ENCODE measurements at regions not wholly inside any gene's neighbourhood (a gene's known extent, or its start where the extent isn't known, plus 50 kb on each side); places are given as distances from the start of the nearest gene placed in this dataset.
"Not testable (repeated sequence)": the region's sequence is repeated elsewhere in the genome, so short reads cannot be mapped to it uniquely, and the experiment has no call there.

- DNase-seq, result no peak
Measured at GRCh38 chr5:13470975-13471374, 473.5 kb downstream of the DNAH5 start.

- no peak for DNase-seq
Measured at GRCh38 chr5:13470263-13470662, 474.2 kb downstream of the DNAH5 start.

GRCh38 chr5:13464532-13465193 is 479.8 kb downstream of the DNAH5 start:
- no peak for DNase-seq

DNA sequence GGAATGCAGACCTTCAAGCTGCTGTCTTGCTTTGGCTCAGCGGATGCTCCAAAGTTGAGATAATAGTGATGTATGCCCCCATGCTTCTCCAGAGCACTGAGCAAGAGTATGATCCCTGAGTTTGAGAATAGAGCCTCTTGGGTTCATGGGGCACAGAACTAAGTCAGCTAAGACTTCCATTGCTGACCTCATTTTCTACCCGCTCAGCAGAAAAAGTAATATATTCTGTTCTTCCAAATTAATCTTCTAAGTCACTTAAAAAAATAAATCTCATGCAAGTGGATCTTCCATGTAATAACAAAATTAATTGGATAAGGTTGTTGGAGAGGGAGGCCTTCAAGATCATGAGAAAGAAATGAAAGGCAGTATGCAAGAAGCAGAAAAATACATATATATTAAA is 483.9 kb downstream of the DNAH5 start:
- no peak for DNase-seq

GRCh38 chr5:13454050-13454449 is 490.4 kb downstream of the DNAH5 start:
- DNase-seq, result no peak

- no peak for DNase-seq
Measured at GRCh38 chr5:13448843-13449242, 495.6 kb downstream of the DNAH5 start.

DNA sequence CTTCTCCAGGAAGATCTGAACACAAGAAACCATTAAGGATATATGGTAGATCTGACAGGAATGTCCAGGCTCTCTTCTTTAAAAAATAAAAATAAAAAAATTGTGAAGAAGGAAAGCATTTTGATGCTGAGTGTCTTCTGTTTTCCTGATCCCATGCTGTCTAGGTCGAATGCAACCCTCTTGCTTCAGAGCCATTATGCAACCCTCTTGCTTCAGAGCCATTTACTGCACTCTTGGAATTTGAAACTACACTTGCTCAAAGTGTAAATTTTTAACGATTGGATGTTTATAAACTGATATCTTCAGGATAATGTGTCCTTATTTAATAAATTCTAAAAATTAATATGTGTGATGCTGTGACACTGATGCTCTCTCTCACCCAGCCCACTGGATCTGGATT is 505.1 kb downstream of the DNAH5 start:
- no peak for DNase-seq

- DNase-seq, result no peak
Measured at GRCh38 chr5:13427827-13428557, 516.5 kb downstream of the DNAH5 start.

- no peak for DNase-seq
Measured at GRCh38 chr5:13412040-13412595, 532.4 kb downstream of the DNAH5 start.

DNA sequence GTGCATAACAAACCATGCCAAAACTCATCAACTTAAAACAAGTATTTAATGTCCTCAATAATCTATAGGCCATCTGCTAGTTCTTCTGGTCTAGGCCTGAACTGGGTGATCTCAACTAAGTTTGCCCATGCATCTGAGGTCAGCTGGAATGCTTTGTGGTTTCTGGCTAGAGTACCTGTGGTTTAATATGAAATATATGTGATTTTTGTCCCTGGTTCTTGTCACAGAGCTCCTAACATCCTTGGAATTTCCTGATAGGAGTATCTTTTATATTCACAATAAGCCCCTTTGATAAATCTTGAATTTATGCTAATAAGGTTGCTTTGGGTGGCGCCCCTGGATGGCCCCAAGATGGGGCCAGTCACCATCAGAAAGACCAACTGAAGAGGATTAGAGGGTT is 535.9 kb downstream of the DNAH5 start:
- DNase-seq, result no peak

DNA sequence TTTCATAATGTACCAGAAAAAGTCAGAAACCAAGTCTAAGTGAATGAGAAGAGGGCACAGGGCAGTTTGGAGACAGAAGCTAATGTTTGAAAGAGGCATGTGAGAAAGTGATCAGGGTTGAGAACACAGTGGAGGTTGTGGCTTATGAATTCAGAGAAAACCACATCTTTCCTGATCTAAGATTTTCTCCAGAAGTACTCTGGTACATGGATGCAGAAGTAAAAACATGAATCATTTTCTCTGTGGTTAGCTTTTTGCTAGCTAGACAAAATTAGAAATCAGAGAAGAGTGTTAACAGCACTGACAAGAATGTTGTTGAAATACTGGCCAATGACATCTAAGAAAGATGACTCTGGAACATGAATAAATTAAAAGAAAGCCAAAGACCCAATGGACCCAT is 541.1 kb downstream of the DNAH5 start:
- no peak for DNase-seq

DNA sequence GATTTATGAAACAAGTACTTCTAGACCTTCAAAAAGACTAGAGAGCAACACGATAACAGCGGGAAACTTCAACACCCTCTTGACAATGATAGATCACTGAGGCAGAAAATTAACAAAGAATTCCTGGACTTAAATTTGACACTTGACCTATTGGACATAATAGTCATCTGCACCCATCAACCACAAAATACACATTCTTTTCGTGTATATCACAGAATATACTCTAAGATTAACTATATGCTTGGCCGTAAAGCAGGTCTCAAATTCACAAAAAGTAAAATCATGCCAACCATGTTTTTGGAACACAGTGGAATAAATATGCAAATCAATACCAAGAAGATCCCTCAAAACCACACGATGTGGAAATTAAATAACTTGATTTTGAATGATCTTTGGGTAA is 559.4 kb downstream of the DNAH5 start:
- DNase-seq, result no peak

DNA sequence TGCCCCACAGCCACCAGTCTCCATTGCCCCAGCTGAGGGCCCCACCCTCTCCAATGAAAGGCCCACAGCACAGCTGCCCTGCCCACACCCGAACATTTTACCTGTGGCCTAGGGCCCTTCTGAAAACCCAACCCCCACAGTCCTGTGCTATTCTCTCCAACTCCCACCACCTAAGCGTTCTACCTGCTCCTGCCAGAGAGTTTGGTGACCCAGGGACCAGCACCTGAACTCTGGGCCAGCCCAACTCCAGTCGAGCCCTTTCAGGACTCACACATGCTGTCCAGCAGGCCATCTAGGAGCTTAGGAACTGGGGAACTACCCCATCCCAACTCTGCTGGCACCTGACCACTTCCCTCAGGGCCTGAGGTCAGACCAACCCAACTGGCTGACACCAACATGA is 562.3 kb downstream of the DNAH5 start:
- DNase-seq, result no peak

DNA sequence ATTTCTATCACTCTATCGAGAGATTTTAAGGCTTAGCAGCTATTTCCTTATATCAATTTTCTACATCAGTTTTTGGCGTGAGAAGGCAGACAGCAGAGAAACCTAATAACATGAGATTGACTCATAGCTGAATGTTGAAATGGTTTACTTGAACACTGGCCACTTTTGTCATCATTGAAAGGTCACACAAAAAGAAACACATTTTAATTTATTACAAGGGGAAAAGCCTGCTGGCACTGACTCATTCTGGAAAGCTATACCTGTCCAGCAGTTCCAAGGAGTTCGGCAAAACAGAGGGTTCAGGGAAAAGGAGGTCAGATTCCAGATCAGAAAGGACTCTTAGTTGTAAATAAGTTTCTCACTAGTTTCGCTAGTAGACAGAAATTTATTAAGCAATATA is 566.4 kb downstream of the DNAH5 start:
- DNase-seq, result no peak

- DNase-seq, result peak; percentile 6
Measured at GRCh38 chr5:13359344-13359743, 585.1 kb downstream of the DNAH5 start.

GRCh38 chr5:13358342-13358741 is 586.1 kb downstream of the DNAH5 start:
- DNase-seq, result no peak

DNA sequence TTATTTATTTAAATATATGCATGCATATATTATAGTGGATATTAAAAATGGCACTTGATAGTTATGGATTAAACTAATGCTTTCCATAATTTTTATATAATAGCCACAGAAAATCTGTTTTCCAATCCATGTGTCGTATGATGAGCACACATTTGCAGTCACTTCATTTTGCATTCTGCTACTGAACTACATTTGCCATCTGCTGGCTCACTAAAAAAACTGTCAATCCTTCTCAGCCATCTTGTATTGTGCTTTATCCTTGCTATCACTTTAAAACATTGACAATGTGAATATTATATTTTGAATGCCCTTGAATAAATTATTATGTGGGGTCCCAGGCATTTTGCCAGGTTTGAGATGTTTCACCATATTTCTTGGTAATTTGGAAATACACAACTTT is 586.6 kb downstream of the DNAH5 start:
- no peak for DNase-seq

DNA sequence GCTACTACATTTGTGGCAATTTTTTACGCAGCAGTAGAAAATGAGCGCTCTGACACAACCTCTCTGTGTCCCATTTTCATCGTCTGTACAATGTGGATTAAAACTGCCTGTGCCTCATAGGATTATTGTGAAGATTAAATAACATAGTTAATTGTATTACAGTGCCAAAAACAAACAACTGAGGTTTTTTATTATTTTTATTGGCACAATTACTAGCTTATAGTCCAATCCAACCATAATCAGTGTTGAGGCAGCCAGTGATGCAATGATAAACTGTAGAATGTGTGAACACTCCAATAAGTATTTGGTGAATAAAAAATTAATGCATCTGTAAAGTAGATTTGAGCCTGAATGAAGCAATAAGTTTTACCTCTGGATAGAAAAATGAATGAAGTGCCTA is 588.3 kb downstream of the DNAH5 start:
- no peak for DNase-seq

- DNase-seq, result no peak
Measured at GRCh38 chr5:13354611-13355010, 589.9 kb downstream of the DNAH5 start.

DNA sequence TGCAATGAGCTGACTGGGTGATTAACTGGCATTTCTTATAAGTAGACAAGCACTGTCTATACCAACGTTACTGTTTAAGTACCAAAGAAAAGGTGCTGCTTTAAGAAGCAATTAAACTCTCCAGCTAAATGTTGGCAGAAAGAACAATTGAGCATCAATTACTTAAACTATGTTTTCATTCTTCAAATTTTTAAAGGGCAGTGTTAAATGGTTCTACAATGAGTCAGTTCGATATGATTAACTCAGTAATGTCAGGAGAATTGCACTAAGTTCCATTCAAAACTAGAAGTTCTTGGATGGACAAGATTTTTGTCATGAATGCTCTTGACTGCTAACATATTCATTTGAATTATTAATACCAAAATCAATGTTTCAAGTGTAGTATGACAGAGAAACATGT is 593.7 kb downstream of the DNAH5 start:
- no peak for DNase-seq

DNA sequence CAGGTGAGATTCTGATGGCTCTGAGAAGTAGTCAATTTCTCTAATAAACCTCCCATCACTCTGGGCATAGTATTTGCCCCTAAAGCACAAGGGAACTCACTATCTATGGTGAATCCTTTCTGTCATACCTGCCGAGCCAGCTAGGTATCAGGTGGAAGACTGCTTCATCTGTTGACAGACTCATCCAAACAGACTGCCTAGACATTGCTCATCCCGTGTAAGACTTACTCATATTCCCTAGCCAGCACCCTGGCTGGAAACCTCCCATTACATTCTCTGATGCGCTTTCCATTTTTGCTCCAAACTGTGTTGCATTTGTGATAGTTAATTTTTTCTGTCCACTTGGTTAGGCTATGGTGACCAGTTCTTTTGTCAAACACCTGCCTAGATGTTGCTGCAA is 595.9 kb downstream of the DNAH5 start:
- DNase-seq, result no peak

- DNase-seq, result no peak
Measured at GRCh38 chr5:13346401-13346800, 598.1 kb downstream of the DNAH5 start.

GRCh38 chr5:13339093-13339492 is 605.4 kb downstream of the DNAH5 start:
- DNase-seq, result no peak

DNA sequence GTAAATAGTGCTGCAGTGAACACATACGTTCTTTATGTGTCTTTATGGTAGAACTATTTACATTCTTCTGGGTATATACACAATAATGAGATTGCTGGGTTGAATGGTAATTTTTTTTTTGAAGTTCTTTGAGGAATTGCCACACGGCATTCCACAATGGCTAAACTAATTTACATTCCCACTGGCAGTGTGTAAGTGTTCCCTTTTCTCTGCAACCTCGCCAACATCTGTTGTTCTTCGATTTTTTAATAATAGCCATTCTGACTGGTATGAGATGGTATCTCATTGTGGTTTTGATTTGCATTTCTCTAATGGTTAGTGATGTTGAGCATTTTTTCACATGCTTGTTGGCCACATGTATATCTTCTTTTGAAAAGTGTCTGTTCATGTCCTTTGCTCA is 609.5 kb downstream of the DNAH5 start:
- DNase-seq, result not testable (repeated sequence)

Measured in fibroblast of skin of back (primary cell).